Ovary (tissue), 7 donors: ENCODE measurements at regions not wholly inside any gene's neighbourhood (a gene's known extent, or its start where the extent isn't known, plus 50 kb on each side); places are given as distances from the start of the nearest gene placed in this dataset.
"Not testable (repeated sequence)": the region's sequence is repeated elsewhere in the genome, so short reads cannot be mapped to it uniquely, and the experiment has no call there.

Experiments used
- DNase-seq, 5 donors: peaks; one replicate each; pipeline ENCODE4 v3.0.0-alpha.2; 2019 to 2020
- H3K27ac ChIP-seq, 2 donors: fragments of 200-600 bp; one replicate each; pipeline versions ENCODE4 v1.5.1 to v1.8.0; 2019 to 2022
- H3K27me3 ChIP-seq: fragments of 200-600 bp; one replicate; pipeline ENCODE4 v1.8.0; 2022
- H3K36me3 ChIP-seq: fragments of 200-600 bp; sonication (generic); one replicate; pipeline ENCODE4 v1.5.1; 2019
- H3K4me1 ChIP-seq: one replicate; pipeline ENCODE4 v1.8.1; 2013; ENCODE audit warnings: mild to moderate bottlenecking, moderate library complexity; ENCODE audit not compliant: insufficient read depth
- H3K4me3 ChIP-seq: fragments of 200-600 bp; sonication (generic); one replicate; pipeline ENCODE4 v1.5.1; 2017
- H3K9me3 ChIP-seq, 2 donors: fragments of 200-600 bp in 1 of 2; sonication (generic) in 1 of 2; one replicate each; pipeline versions ENCODE4 v1.5.1 to v1.8.1; 2013 to 2019; ENCODE audit warnings: mild to moderate bottlenecking in 1 of 2, moderate library complexity in 1 of 2
- EP300 ChIP-seq: sonication (generic); formaldehyde crosslinking; IDR thresholded peaks from one replicate; pipeline ENCODE4 v1.6.1; 2017; ENCODE audit warnings: antibody characterized with exemption
- POLR2A ChIP-seq: fragments of 450-650 bp; IDR thresholded peaks from one replicate; pipeline ENCODE4 v1.6.1; 2017; ENCODE audit warnings: antibody characterized with exemption, mild to moderate bottlenecking, moderate library complexity
- WGBS, 3 donors: extraction: QIAGEN DNeasy Blood & Tissue Kit in 1 of 3; methylation state at CpG; one replicate each; pipeline versions ENCODE4 v1.1.5 to v1.1.7; 2013 to 2017; 5-methylcytosine and 5-hydroxymethylcytosine counted together
- intact Hi-C, 4 donors: fragments of 100-400 bp; cut with DNase I; formaldehyde crosslinking; loops; one replicate each; pipeline versions ENCODE4 v1.11.0 to v1.15.1; 2022 to 2023
- TF ChIP-seq, protein P1 (sequence below), 3 donors: fragments of 450-650 bp in 2 of 3; fragments of 200-600 bp in 1 of 3; IDR thresholded peaks; one replicate each; pipeline versions ENCODE4 v1.5.1 to v1.8.0; 2016 to 2022; ENCODE audit warnings: antibody characterized with exemption in 3 of 3, mild to moderate bottlenecking in 1 of 3
- donor health status: DM: no; HTN: no; CAD: no; lungs with moderate emphysema.
- donor health status: DM: no; HTN: no; CAD: no.
- donor health status: Bipolar disorder and iron deficiency.
- donor health status: DM: no; HTN: no; CAD: no.
- donor health status: DM: yes; HTN: yes; CAD: no.

DNA sequence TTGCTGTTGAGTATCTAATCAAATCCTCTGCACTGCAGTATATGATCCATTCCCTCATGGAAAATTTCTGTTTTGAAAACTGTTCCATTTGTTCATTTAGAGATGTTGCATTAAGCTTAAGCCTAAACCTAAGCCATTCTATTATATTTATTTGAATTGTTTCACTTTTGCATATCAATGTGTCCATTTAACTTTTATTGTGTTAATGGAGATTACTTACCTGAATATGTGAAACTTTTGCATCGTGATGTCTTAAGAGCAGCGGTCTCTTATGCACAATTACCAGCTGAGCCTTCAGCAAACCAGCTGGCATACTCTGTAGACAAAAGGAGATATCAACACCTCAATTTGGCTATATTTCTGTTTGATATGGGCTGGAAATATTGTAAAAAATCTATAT, 922.5 kb upstream of the FBXO33 start:
- Histone ChIP-seq H3K27me3 (no peaks in the 10 kb centered on the region), H3K9me3 (no peaks in the 10 kb centered on the region), H3K27ac (no peak overlapping the region), H3K4me1 (no peaks in the 10 kb centered on the region), H3K36me3 (no peaks in the 10 kb centered on the region), H3K4me3 (no peak overlapping the region)
- intact Hi-C loops: no loop called here
- 74 to 79% (median 74%) methylated on average over 2 of the region's 2 CpGs for WGBS, 3 donors
- TF ChIP-seq, protein P1, sequence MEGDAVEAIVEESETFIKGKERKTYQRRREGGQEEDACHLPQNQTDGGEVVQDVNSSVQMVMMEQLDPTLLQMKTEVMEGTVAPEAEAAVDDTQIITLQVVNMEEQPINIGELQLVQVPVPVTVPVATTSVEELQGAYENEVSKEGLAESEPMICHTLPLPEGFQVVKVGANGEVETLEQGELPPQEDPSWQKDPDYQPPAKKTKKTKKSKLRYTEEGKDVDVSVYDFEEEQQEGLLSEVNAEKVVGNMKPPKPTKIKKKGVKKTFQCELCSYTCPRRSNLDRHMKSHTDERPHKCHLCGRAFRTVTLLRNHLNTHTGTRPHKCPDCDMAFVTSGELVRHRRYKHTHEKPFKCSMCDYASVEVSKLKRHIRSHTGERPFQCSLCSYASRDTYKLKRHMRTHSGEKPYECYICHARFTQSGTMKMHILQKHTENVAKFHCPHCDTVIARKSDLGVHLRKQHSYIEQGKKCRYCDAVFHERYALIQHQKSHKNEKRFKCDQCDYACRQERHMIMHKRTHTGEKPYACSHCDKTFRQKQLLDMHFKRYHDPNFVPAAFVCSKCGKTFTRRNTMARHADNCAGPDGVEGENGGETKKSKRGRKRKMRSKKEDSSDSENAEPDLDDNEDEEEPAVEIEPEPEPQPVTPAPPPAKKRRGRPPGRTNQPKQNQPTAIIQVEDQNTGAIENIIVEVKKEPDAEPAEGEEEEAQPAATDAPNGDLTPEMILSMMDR (IDR thresholded peaks at IDR 0.05): no peak
- TF ChIP-seq POLR2A: no peak
- DNase-seq: no peak

DNA sequence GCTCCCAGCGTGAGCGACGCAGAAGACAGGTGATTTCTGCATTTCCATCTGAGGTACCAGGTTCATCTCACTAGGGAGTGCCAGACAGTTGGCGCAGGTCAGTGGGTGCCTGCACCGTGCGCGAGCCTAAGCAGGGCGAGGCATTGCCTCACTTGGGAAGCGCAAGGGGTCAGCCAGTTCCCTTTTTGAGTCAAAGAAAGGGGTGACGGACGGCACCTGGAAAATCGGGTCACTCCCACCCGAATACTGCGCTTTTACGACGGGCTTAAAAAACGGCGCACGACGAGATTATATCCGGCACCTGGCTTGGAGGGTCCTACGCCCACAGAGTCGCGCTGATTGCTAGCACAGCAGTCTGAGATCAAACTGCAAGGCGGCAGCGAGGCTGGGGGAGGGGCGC, 915.9 kb upstream of the FBXO33 start:
- DNase-seq, H3K36me3 ChIP-seq, intact Hi-C loops, H3K27ac ChIP-seq, H3K4me3 ChIP-seq, H3K4me1 ChIP-seq, H3K27me3 ChIP-seq, H3K9me3 ChIP-seq: not testable (repeated sequence)
- 87 to 92% (median 92%) methylated on average over 27 of the region's 27 CpGs for WGBS, 3 donors

DNA sequence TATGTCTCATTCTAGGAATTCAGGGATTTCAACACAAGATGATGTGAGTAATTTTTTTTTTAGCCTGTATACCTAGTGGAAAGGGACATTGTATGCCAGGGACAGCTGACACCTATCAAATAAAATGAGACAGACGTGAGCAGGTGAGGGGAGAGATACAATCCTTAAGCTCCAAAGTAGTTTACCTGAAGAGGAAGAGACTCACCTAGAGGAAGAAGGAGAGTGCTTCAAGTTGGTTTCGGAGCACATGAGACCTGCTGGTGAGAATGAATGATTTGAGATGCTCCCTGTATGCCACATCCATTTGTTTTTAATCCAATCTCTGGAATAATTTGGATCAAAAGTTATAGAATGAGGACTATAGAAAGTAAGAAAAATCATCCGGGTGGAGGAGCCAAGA, 915.4 kb upstream of the FBXO33 start:
- Histone ChIP-seq H3K27me3 (no peaks in the 10 kb centered on the region), H3K9me3 (no peaks in the 10 kb centered on the region), H3K27ac (no peak overlapping the region), H3K4me3 (no peak overlapping the region), H3K4me1 (no peaks in the 10 kb centered on the region), H3K36me3 (no peaks in the 10 kb centered on the region)
- no peak for DNase-seq
- TF ChIP-seq, protein P1 (IDR thresholded peaks at IDR 0.05): no peak
- TF ChIP-seq EP300 (no peak), POLR2A (no peak)
- intact Hi-C loops: no loop called here
- WGBS, 3 donors: 72 to 78% (median 76%) methylated on average over 3 of the region's 3 CpGs

DNA sequence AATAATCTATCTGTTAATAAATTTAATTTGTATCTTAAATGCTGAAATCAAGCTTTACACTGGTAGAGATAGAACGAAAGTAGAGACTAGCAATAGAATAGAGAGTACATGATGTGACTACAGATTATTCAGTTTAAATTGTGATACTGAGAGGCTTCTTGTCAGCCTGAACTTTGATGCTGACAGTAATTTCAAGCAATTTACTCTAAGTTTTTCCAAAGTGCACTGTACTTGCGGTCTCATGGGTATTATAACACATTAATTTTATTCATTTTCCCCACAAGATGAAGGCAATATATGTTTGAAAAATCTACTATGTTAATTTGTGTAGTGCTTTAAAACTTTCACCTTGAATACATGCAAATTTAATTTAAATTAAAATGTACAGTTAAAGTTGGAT, 914.0 kb upstream of the FBXO33 start:
- Histone ChIP-seq H3K4me3 (no peak overlapping the region), H3K27ac (no peak overlapping the region), H3K36me3 (no peaks in the 10 kb centered on the region), H3K27me3 (no peaks in the 10 kb centered on the region), H3K4me1 (no peaks in the 10 kb centered on the region), H3K9me3 (no peaks in the 10 kb centered on the region)
- intact Hi-C loops: no loop called here
- no peak for DNase-seq
- TF ChIP-seq, protein P1 (IDR thresholded peaks at IDR 0.05): no peak
- TF ChIP-seq EP300: no peak
- TF ChIP-seq POLR2A: no peak
- WGBS, 3 donors: 86 to 91% (median 90%) methylated on average over 2 of the region's 2 CpGs

DNA sequence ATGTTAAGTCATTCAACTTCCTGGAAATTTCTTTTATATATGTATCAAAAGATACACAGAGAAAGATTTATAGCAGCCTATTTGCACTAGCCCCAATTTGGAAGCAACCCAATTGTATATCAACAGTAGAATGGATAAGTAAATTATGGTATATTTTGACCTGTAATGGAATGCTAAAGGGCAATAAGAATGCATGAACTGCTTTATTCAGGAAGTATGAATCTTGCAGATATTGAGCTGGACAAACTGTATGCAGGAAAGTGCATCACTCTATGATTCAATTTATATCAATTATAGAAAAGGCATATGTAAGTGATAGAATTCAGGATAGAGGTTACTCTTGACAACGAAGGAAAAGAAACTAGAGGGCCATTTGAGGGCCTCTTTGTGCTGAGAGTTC, 913.1 kb upstream of the FBXO33 start:
- Histone ChIP-seq H3K27ac (no peak overlapping the region), H3K36me3 (no peaks in the 10 kb centered on the region), H3K9me3 (no peaks in the 10 kb centered on the region), H3K4me1 (no peaks in the 10 kb centered on the region), H3K27me3 (no peaks in the 10 kb centered on the region), H3K4me3 (no peak overlapping the region)
- no peak for DNase-seq
- WGBS, 3 donors: 10 to 17% (median 12%) methylated on average over 1 of the region's 1 CpG
- no peak for TF ChIP-seq EP300
- TF ChIP-seq, protein P1 (IDR thresholded peaks at IDR 0.05): no peak
- no peak for TF ChIP-seq POLR2A
- intact Hi-C loops: no loop called here
